HL-60 (cell line): ENCODE measurements at regions not wholly inside any gene's neighbourhood (a gene's known extent, or its start where the extent isn't known, plus 50 kb on each side); places are given as distances from the start of the nearest gene placed in this dataset.

Experiments used
- CTCF ChIP-seq: IDR thresholded peaks from one replicate; pipeline ENCODE4 v1.5.1; 2011; ENCODE audit warnings: low read length, control low read depth, inconsistent platforms; ENCODE audit not compliant: insufficient read depth
- POLR2AphosphoS5 ChIP-seq: IDR thresholded peaks from 2 replicates; pipeline ENCODE4 v1.6.1; 2012; ENCODE audit warnings: low read depth
- REST ChIP-seq: IDR thresholded peaks from 2 replicates; pipeline ENCODE4 v1.6.1; 2012; ENCODE audit warnings: low read depth; ENCODE audit not compliant: insufficient replicate concordance

DNA sequence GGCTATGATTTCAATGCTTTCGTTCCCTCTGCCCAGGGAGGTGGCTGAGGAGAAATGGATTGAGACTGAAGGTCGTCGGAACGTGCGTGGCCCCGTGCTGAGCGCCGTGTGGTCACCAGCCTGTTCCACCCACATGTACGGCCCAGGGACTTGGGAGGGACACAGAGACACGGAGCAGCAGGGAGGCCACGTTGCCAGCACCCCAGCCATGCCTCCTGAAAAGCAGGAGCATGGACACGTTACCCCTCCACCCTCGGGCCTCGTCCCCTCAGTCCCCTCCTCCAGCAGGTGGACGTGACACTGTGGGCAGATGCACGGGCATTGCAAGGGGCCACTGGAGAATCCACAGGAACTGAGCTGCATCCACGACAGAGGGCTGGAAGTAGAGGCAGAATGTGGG is 133.1 kb upstream of the CST7 start:
- no peak for TF ChIP-seq REST
- no peak for TF ChIP-seq CTCF
- TF ChIP-seq POLR2AphosphoS5, result no peak
